H1 (cell line): ENCODE measurements at regions not wholly inside any gene's neighbourhood (a gene's known extent, or its start where the extent isn't known, plus 50 kb on each side); places are given as distances from the start of the nearest gene placed in this dataset.

Source experiments
- CTCF ChIA-PET: fragments of 300-600 bp; sonication (Branson Sonifier 250); formaldehyde crosslinking; loops from one replicate; lab custom pipeline; 2021; ENCODE audit not compliant: partially characterized antibody; lab: Charles Lee
- POLR2A ChIA-PET: fragments of 300-600 bp; sonication (Branson Sonifier 250); formaldehyde crosslinking; loops from one replicate; lab custom pipeline; 2021; ENCODE audit warnings: inconsistent platforms; ENCODE audit not compliant: partially characterized antibody; lab: Charles Lee
- DNase-seq, 2 experiments: peaks; one replicate each; pipeline versions ENCODE4 v3.0.0 to v3.0.0-alpha.2; 2010 to 2022; ENCODE audit warnings: low spot score in 2 of 2, low read depth in 1 of 2, mixed read lengths in 1 of 2
- FAIRE-seq: peaks from 2 replicates; lab custom pipeline; 2011; peaks lifted over from hg19 to GRCh38; lab: Jason Lieb, UNC
- H2AFZ ChIP-seq: 2 replicates; pipeline ENCODE4 v1.8.1; 2012; ENCODE audit warnings: low read length, inconsistent platforms
- H2AK5ac ChIP-seq: 2 replicates; pipeline ENCODE4 v1.6.1; 2013; ENCODE audit warnings: low read depth, low read length
- H2BK120ac ChIP-seq: replicated peaks from 2 replicates; pipeline ENCODE3; 2013; ENCODE audit warnings: low read depth, low read length, inconsistent platforms
- H2BK12ac ChIP-seq: 2 replicates; pipeline ENCODE4 v1.6.1; 2013; ENCODE audit warnings: low read depth, low read length
- H2BK15ac ChIP-seq: 2 replicates; pipeline ENCODE4 v1.6.1; 2013; ENCODE audit warnings: low read length
- H2BK20ac ChIP-seq: 2 replicates; pipeline ENCODE4 v1.6.1; 2013; ENCODE audit warnings: low read length
- H2BK5ac ChIP-seq: 2 replicates; pipeline ENCODE4 v1.6.1; 2013; ENCODE audit warnings: low read depth, low read length
- H3K14ac ChIP-seq: 2 replicates; pipeline ENCODE4 v1.6.1; 2013; ENCODE audit warnings: inconsistent platforms; ENCODE audit not compliant: insufficient read length
- H3K18ac ChIP-seq: 2 replicates; pipeline ENCODE4 v1.6.1; 2013; ENCODE audit warnings: low read length; ENCODE audit errors: extremely low read depth
- H3K23ac ChIP-seq: 2 replicates; pipeline ENCODE4 v1.6.1; 2013; ENCODE audit warnings: inconsistent platforms; ENCODE audit not compliant: insufficient read length
- H3K23me2 ChIP-seq: 2 replicates; pipeline ENCODE4 v1.6.1; 2013; ENCODE audit warnings: low read depth, low read length
- H3K27ac ChIP-seq: 2 replicates; pipeline ENCODE4 v1.6.1; 2011; ENCODE audit warnings: low read depth, low read length, inconsistent platforms
- H3K27me3 ChIP-seq, 4 experiments: replicated peaks in 1 of 4; 1 replicate in 1 of 4; 2 replicates in 3 of 4; pipeline versions ENCODE4 v1.6.1 to v1.8.1; 2011 to 2013; ENCODE audit warnings: low read length in 3 of 4, mild to moderate bottlenecking in 3 of 4, inconsistent platforms in 2 of 4, mixed read lengths in 2 of 4, moderate library complexity in 1 of 4; ENCODE audit not compliant: control insufficient read depth in 3 of 4, insufficient read depth in 3 of 4; ENCODE audit errors: extremely low read depth in 1 of 4
- H3K36me3 ChIP-seq, 4 experiments: 2 replicates each; pipeline versions ENCODE4 v1.6.1 to v1.8.1; 2011 to 2013; ENCODE audit warnings: mild to moderate bottlenecking in 4 of 4, low read length in 3 of 4, moderate library complexity in 2 of 4, control low read depth in 1 of 4, inconsistent platforms in 1 of 4; ENCODE audit not compliant: insufficient read depth in 4 of 4, control insufficient read depth in 2 of 4
- H3K4ac ChIP-seq: replicated peaks from 2 replicates; pipeline ENCODE3; 2013; ENCODE audit warnings: low read length, low read depth, mixed read lengths, inconsistent platforms; ENCODE audit not compliant: insufficient read length
- H3K4me1 ChIP-seq, 4 experiments: replicated peaks in 1 of 4; 1 replicate in 1 of 4; 2 replicates in 3 of 4; pipeline versions ENCODE4 v1.6.1 to v1.8.1; 2011 to 2013; ENCODE audit warnings: low read length in 3 of 4, inconsistent platforms in 2 of 4, mixed read lengths in 1 of 4; ENCODE audit not compliant: insufficient read depth in 4 of 4, control insufficient read depth in 3 of 4
- H3K4me2 ChIP-seq, 2 experiments: 2 replicates each; pipeline versions ENCODE4 v1.6.1 to v1.8.1; 2011 to 2013; ENCODE audit warnings: low read depth in 2 of 2, low read length in 2 of 2, control low read depth in 1 of 2, inconsistent platforms in 1 of 2, mild to moderate bottlenecking in 1 of 2; ENCODE audit not compliant: insufficient read depth in 1 of 2
- H3K4me3 ChIP-seq, 4 experiments: fragments of 200-600, 300-600 bp in 1 of 4; sonication (generic), shearing (Covaris generic), sonication (Bioruptor Twin) in 1 of 4; 2 replicates each; pipeline versions ENCODE4 v1.5.1 to v1.8.1; 2011 to 2016; ENCODE audit warnings: low read length in 4 of 4, low read depth in 3 of 4, control low read depth in 2 of 4, inconsistent platforms in 2 of 4, mild to moderate bottlenecking in 2 of 4, mixed read lengths in 1 of 4, moderate library complexity in 1 of 4; ENCODE audit not compliant: insufficient read depth in 2 of 4; ENCODE audit errors: extremely low read depth in 1 of 4
- H3K56ac ChIP-seq: replicated peaks from 2 replicates; pipeline ENCODE3; 2013; ENCODE audit warnings: low read depth, mild to moderate bottlenecking, mixed read lengths, low read length, inconsistent platforms; ENCODE audit not compliant: insufficient read length
- H3K79me1 ChIP-seq: 2 replicates; pipeline ENCODE4 v1.6.1; 2013; ENCODE audit warnings: low read depth, low read length, control low read depth
- H3K79me2 ChIP-seq, 2 experiments: 2 replicates each; pipeline versions ENCODE4 v1.6.1 to v1.8.1; 2012 to 2013; ENCODE audit warnings: low read length in 2 of 2, mild to moderate bottlenecking in 2 of 2, inconsistent platforms in 1 of 2; ENCODE audit not compliant: insufficient read depth in 2 of 2, control insufficient read depth in 1 of 2
- H3K9ac ChIP-seq, 4 experiments: replicated peaks in 1 of 4; 1 replicate in 1 of 4; 2 replicates in 3 of 4; pipeline versions ENCODE4 v1.6.1 to v1.8.1; 2011 to 2013; ENCODE audit warnings: low read depth in 3 of 4, low read length in 3 of 4, control low read depth in 2 of 4, mild to moderate bottlenecking in 2 of 4, moderate library complexity in 2 of 4, inconsistent platforms in 1 of 4; ENCODE audit errors: extremely low read depth in 1 of 4
- H3K9me3 ChIP-seq, 2 experiments: 2 replicates each; pipeline versions ENCODE4 v1.6.1 to v1.8.1; 2012 to 2013; ENCODE audit warnings: mild to moderate bottlenecking in 2 of 2, moderate library complexity in 2 of 2, control low read depth in 1 of 2, inconsistent platforms in 1 of 2, low read depth in 1 of 2, low read length in 1 of 2, mixed read lengths in 1 of 2; ENCODE audit not compliant: insufficient read depth in 2 of 2
- H4K20me1 ChIP-seq, 2 experiments: replicated peaks in 1 of 2; 2 replicates each; pipeline versions ENCODE3 to v1.8.1; 2011 to 2013; ENCODE audit warnings: inconsistent platforms in 2 of 2, low read length in 2 of 2, mild to moderate bottlenecking in 1 of 2; ENCODE audit not compliant: insufficient read depth in 2 of 2, control insufficient read depth in 1 of 2
- H4K5ac ChIP-seq: 2 replicates; pipeline ENCODE4 v1.6.1; 2013; ENCODE audit warnings: low read length, low read depth, mixed read lengths, inconsistent platforms; ENCODE audit not compliant: insufficient read length
- H4K8ac ChIP-seq: 2 replicates; pipeline ENCODE4 v1.8.0; 2013; ENCODE audit warnings: mild to moderate bottlenecking, moderate library complexity, low read length, inconsistent platforms; ENCODE audit not compliant: insufficient read depth; ENCODE audit errors: extremely low read depth
- H4K91ac ChIP-seq: replicated peaks from 2 replicates; pipeline ENCODE3; 2013; ENCODE audit warnings: low read length, mixed read lengths, inconsistent platforms; ENCODE audit not compliant: insufficient read length
- BACH1 ChIP-seq: IDR thresholded peaks from 2 replicates; pipeline ENCODE4 v1.6.1; 2012; ENCODE audit warnings: low read length, improper control_type of control experiment
- CTCF ChIP-seq, 3 experiments: IDR thresholded peaks; 1 replicate in 2 of 3; 2 replicates in 1 of 3; pipeline versions ENCODE4 v1.5.1 to v1.6.1; 2011; ENCODE audit warnings: low read length in 3 of 3, mild to moderate bottlenecking in 3 of 3, inconsistent platforms in 2 of 3, low read depth in 1 of 3, moderate library complexity in 1 of 3; ENCODE audit not compliant: insufficient read depth in 1 of 3; ENCODE audit errors: control extremely low read depth in 1 of 3
- E2F6 ChIP-seq: IDR thresholded peaks from 2 replicates; pipeline ENCODE4 v1.6.1; 2012; ENCODE audit warnings: inconsistent platforms
- HDAC2 ChIP-seq, 2 experiments: fragments of 300-600 bp in 1 of 2; sonication (generic) in 1 of 2; IDR thresholded peaks; 2 replicates each; pipeline ENCODE4 v1.6.1; 2011 to 2012; ENCODE audit warnings: low read depth in 2 of 2, low read length in 2 of 2, mild to moderate bottlenecking in 2 of 2, moderate library complexity in 2 of 2, borderline replicate concordance in 1 of 2, inconsistent platforms in 1 of 2
- KDM5A ChIP-seq: fragments of 200-600 bp; IDR thresholded peaks from 2 replicates; pipeline ENCODE4 v1.7.1; 2012; ENCODE audit warnings: mild to moderate bottlenecking, low read length, inconsistent platforms, mixed read lengths
- NRF1 ChIP-seq: IDR thresholded peaks from 2 replicates; pipeline ENCODE4 v1.6.1; 2011; ENCODE audit warnings: mild to moderate bottlenecking, low read depth, low read length, improper control_type of control experiment
- POU5F1 ChIP-seq: IDR thresholded peaks from 2 replicates; pipeline ENCODE4 v1.6.1; 2011; ENCODE audit warnings: low read depth, mild to moderate bottlenecking, low read length, moderate library complexity
- SIRT6 ChIP-seq: IDR thresholded peaks from one replicate; pipeline ENCODE4 v1.7.1; 2012; ENCODE audit warnings: low read length, inconsistent platforms
- SP4 ChIP-seq: IDR thresholded peaks from 2 replicates; pipeline ENCODE4 v1.6.1; 2012; ENCODE audit warnings: low read length, inconsistent platforms
- YY1 ChIP-seq: IDR thresholded peaks from 2 replicates; pipeline ENCODE4 v1.6.1; 2011; ENCODE audit warnings: low read depth, mild to moderate bottlenecking, low read length
- WGBS, 2 experiments: shearing (Covaris generic) in 1 of 2; methylation state at CpG; one replicate each; pipeline versions ENCODE4 v1.1.6 to v1.1.7; 2013 to 2015; ENCODE audit warnings: low lambda C conversion rate in 2 of 2, mixed read lengths in 2 of 2, inconsistent platforms in 1 of 2, low coverage in 1 of 2, missing lambda C conversion rate in 1 of 2; ENCODE audit not compliant: insufficient replicate concordance in 2 of 2, insufficient coverage in 1 of 2, insufficient read length in 1 of 2; ENCODE audit errors: extremely low coverage in 1 of 2, missing lambda C conversion rate in 1 of 2; 5-methylcytosine and 5-hydroxymethylcytosine counted together

GRCh38 chr19:40936755-40937154 is 54.3 kb upstream of the CYP2B6 start:
- Histone ChIP-seq H3K4me1 (peaks cover 0 to 3% (median 0%) of the 10 kb centered on the region in 4 experiments; a peak in 2 of 7 replicates), H2BK15ac (no peak overlapping the region), H2BK12ac (no peak overlapping the region), H3K14ac (no peak overlapping the region), H2AK5ac (no peak overlapping the region), H4K5ac (no peak overlapping the region), H3K4me3 (no peak overlapping the region), H2BK5ac (no peak overlapping the region), H2AFZ (no peak overlapping the region), H3K4me2 (no peak overlapping the region), H2BK20ac (no peak overlapping the region), H3K27me3 (no peaks in the 10 kb centered on the region), H3K23me2 (no peaks in the 10 kb centered on the region), H3K56ac (no peak overlapping the region), H4K20me1 (no peaks in the 10 kb centered on the region), H3K18ac (no peak overlapping the region), H3K9ac (no peak overlapping the region), H3K79me2 (no peaks in the 10 kb centered on the region), H3K36me3 (no peaks in the 10 kb centered on the region), H4K8ac (no peak overlapping the region), H3K9me3 (no peaks in the 10 kb centered on the region), H3K23ac (no peak overlapping the region), H2BK120ac (no peak overlapping the region), H4K91ac (no peak overlapping the region), H3K79me1 (no peaks in the 10 kb centered on the region), H3K4ac (no peak overlapping the region), H3K27ac (no peak overlapping the region)
- no peak for DNase-seq
- 94% methylated on average over 3 of the region's 3 CpGs; no CpG with 5 or more reads in 1 of the 2 experiments for WGBS, 2 experiments
- FAIRE-seq, result no peak
- POLR2A ChIA-PET, result no interaction called here
- CTCF ChIA-PET, result no interaction called here
- TF ChIP-seq CTCF (IDR thresholded peaks at IDR 0.05; ENCODE audit: control extremely low read depth in 1 of 3, insufficient read depth in 1 of 3, low read depth in 1 of 3, low read length in 3 of 3), result no peak
- no peak for TF ChIP-seq POU5F1
- TF ChIP-seq KDM5A, result no peak
- TF ChIP-seq SIRT6, result no peak
- TF ChIP-seq YY1, result no peak
- no peak for TF ChIP-seq NRF1
- TF ChIP-seq BACH1, result no peak
- no peak for TF ChIP-seq HDAC2 (IDR thresholded peaks at IDR 0.05; ENCODE audit: borderline replicate concordance in 1 of 2, low read depth in 2 of 2, low read length in 2 of 2)
- no peak for TF ChIP-seq E2F6
- no peak for TF ChIP-seq SP4
